H1 (cell line): ENCODE measurements at regions not wholly inside any gene's neighbourhood (a gene's known extent, or its start where the extent isn't known, plus 50 kb on each side); places are given as distances from the start of the nearest gene placed in this dataset.
"Not testable (repeated sequence)": the region's sequence is repeated elsewhere in the genome, so short reads cannot be mapped to it uniquely, and the experiment has no call there.

Experiments used
- CEBPB ChIP-seq: IDR thresholded peaks from 2 replicates; pipeline ENCODE4 v1.6.1; 2012; ENCODE audit warnings: low read depth, low read length
- CHD7 ChIP-seq: fragments of 300-600 bp; sonication (generic); IDR thresholded peaks from 2 replicates; pipeline ENCODE4 v1.7.1; 2012; ENCODE audit warnings: low read length, moderate library complexity, mild to moderate bottlenecking, inconsistent platforms; ENCODE audit not compliant: insufficient replicate concordance
- EZH2 ChIP-seq: fragments of 200-600 bp; sonication (generic); IDR thresholded peaks from 2 replicates; pipeline ENCODE4 v1.7.1; 2012; ENCODE audit warnings: low read depth, mild to moderate bottlenecking, moderate library complexity, low read length, inconsistent platforms; ENCODE audit not compliant: severe bottlenecking
- POLR2AphosphoS5 ChIP-seq: IDR thresholded peaks from 2 replicates; pipeline ENCODE4 v1.6.1; 2011; ENCODE audit warnings: low read depth, low read length
- TAF1 ChIP-seq: IDR thresholded peaks from 2 replicates; pipeline ENCODE4 v1.6.1; 2011; ENCODE audit warnings: mild to moderate bottlenecking, low read depth, low read length
- TF ChIP-seq, protein P1 (sequence below): IDR thresholded peaks from 2 replicates; pipeline ENCODE4 v1.6.1; 2012; ENCODE audit warnings: inconsistent platforms

GRCh38 chr7:35945621-35946020, 144.8 kb downstream of the SEPTIN7 start:
- not testable (repeated sequence) for TF ChIP-seq CHD7, CEBPB, POLR2AphosphoS5, TAF1, EZH2
- TF ChIP-seq, protein P1, sequence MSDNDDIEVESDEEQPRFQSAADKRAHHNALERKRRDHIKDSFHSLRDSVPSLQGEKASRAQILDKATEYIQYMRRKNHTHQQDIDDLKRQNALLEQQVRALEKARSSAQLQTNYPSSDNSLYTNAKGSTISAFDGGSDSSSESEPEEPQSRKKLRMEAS: not testable (repeated sequence)
